ENCODE measurements at regions not wholly inside any gene's neighbourhood (a gene's known extent, or its start where the extent isn't known, plus 50 kb on each side); places are given as distances from the start of the nearest gene placed in this dataset.

DNA sequence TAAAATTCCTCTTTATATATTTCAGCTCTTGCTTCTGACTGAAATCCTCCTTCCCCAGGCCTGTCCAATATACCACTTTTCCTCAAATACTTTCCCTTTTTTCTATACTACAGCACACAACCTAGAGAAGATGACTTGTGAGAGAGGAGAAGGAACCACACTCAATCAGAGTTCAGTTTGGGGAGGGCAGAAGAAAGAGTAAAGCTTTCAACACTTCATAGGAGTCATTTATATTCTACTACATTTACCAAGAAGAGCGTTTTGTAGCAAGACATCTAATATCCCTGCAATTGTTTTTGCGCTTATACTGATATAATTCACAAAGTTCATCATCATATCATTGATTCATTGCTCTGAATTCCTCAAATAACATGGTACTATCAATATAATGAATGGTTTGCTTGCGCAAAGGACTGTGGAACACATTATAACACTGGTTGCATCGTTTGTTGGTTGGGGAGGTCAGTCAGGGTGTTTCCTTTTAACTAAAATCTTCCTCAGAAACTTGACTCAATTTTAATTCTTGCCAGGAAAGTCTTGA lies 792.5 kb upstream of the CELF2 start:
- Histone ChIP-seq H3K9me3 (ENCODE audit: control insufficient read depth in 2 of 2, insufficient read depth in 1 of 2, low read depth in 1 of 2, low read length in 1 of 2) (peaks cover 0 to 3% of the 10 kb centered on the region in 2 donors), H3K4me1 (ENCODE audit: control insufficient read depth in 3 of 3, insufficient read depth in 2 of 3, low read depth in 1 of 3, low read length in 2 of 3) (no peaks in the 10 kb centered on the region), H3K36me3 (ENCODE audit: control insufficient read depth in 3 of 3, insufficient read depth in 2 of 3, low read depth in 1 of 3, low read length in 3 of 3) (no peaks in the 10 kb centered on the region), H3K4me3 (ENCODE audit: low read depth in 1 of 3, low read length in 3 of 3) (no peak overlapping the region), H3K27me3 (ENCODE audit: control insufficient read depth in 3 of 3, insufficient read depth in 3 of 3, low read length in 3 of 3) (no peaks in the 10 kb centered on the region), H3K27ac (ENCODE audit: low read depth in 1 of 3, low read length in 2 of 3) (no peak overlapping the region)
- FAIRE-seq = no peak
- 52 to 58% (median 54%) methylated on average over 4 of the region's 4 CpGs for WGBS, 3 donors
- no peak for DNase-seq

DNA sequence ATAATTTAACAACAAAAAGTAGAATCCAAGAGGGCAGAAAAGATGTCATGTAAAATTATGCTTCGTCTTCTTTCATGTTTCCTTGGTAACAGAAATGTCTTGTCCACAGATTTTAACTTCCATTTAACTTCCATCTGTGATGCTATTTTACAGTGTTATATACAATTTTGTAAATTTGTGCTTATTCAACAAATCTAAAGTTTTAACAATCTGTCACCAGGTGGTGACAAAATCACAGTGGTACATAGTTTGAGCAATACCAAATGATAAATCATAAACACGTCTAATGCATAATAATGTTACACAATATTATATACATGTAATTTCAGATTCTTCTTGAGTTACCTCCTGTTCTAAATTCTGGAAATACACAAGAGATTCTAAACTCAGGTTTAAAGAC lies 784.4 kb upstream of the CELF2 start:
- WGBS, 3 donors = 45 to 57% (median 48%) methylated on average over 2 of the region's 2 CpGs

DNA sequence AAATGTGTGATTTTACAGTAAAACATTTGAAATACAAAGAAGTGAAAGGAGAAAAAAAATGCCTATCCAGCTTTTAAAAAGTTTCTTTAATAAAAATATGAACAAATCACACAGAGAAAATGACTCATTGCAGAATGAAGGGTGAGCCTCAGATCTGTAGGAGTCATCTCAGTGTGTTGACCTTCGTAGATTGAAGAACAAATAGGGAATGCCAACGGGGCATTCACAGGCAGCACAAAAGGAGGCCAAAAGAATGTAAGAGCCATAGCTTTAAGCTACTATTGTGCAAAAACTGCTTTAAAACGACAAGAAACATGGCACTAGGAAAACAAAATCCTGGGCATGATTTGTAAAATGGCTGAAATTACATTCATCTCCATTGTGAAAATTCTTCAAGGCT lies 782.7 kb upstream of the CELF2 start:
- DNase-seq (no peak), FAIRE-seq (no peak)
- WGBS, 3 donors = 51 to 65% (median 56%) methylated on average over 3 of the region's 3 CpGs

More for the DNA sequence above, 784.4 kb upstream of the CELF2 start:
- H3K27me3 ChIP-seq (ENCODE audit: control insufficient read depth in 3 of 3, insufficient read depth in 3 of 3, low read length in 3 of 3) = no peaks in the 10 kb centered on the region
- no peaks in the 10 kb centered on the region for H3K9me3 ChIP-seq (ENCODE audit: control insufficient read depth in 2 of 2, insufficient read depth in 1 of 2, low read depth in 1 of 2, low read length in 1 of 2)
- no peak for DNase-seq
- H3K4me3 ChIP-seq (ENCODE audit: low read depth in 1 of 3, low read length in 3 of 3) = no peak overlapping the region
- FAIRE-seq = no peak
- no peaks in the 10 kb centered on the region for H3K4me1 ChIP-seq (ENCODE audit: control insufficient read depth in 3 of 3, insufficient read depth in 2 of 3, low read depth in 1 of 3, low read length in 2 of 3)
- H3K27ac ChIP-seq (ENCODE audit: low read depth in 1 of 3, low read length in 2 of 3) = no peak overlapping the region
- no peaks in the 10 kb centered on the region for H3K36me3 ChIP-seq (ENCODE audit: control insufficient read depth in 3 of 3, insufficient read depth in 2 of 3, low read depth in 1 of 3, low read length in 3 of 3)

DNA sequence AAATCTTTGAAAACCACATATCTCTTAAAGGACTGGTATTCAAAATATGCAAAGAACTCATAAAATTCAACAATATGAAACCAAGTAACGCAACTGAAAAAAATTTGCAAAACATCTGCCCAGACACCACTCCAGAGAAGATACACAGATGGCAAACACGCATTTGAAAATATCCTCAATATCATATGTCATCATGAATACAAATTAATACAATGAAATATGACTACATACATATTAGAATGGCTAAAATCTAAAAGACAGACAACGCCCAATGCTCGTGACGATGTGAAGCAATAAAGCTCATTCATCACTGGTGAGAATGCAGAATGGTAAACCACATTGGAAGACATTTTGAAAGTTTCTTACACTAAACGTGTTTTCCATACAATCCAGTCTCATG lies 770.1 kb upstream of the CELF2 start:
- WGBS, 3 donors = 84 to 86% (median 84%) methylated on average over 6 of the region's 6 CpGs
- Histone ChIP-seq H3K9me3 (ENCODE audit: control insufficient read depth in 2 of 2, insufficient read depth in 1 of 2, low read depth in 1 of 2, low read length in 1 of 2) (no peaks in the 10 kb centered on the region), H3K27me3 (ENCODE audit: control insufficient read depth in 3 of 3, insufficient read depth in 3 of 3, low read length in 3 of 3) (no peaks in the 10 kb centered on the region), H3K36me3 (ENCODE audit: control insufficient read depth in 3 of 3, insufficient read depth in 2 of 3, low read depth in 1 of 3, low read length in 3 of 3) (no peaks in the 10 kb centered on the region), H3K4me1 (ENCODE audit: control insufficient read depth in 3 of 3, insufficient read depth in 2 of 3, low read depth in 1 of 3, low read length in 2 of 3) (no peaks in the 10 kb centered on the region), H3K27ac (ENCODE audit: low read depth in 1 of 3, low read length in 2 of 3) (no peak overlapping the region), H3K4me3 (ENCODE audit: low read depth in 1 of 3, low read length in 3 of 3) (no peak overlapping the region)
- no peak for FAIRE-seq
- no peak for DNase-seq

More for the DNA sequence above, 782.7 kb upstream of the CELF2 start:
- Histone ChIP-seq H3K27me3 (ENCODE audit: control insufficient read depth in 3 of 3, insufficient read depth in 3 of 3, low read length in 3 of 3) (no peaks in the 10 kb centered on the region), H3K9me3 (ENCODE audit: control insufficient read depth in 2 of 2, insufficient read depth in 1 of 2, low read depth in 1 of 2, low read length in 1 of 2) (no peaks in the 10 kb centered on the region), H3K4me3 (ENCODE audit: low read depth in 1 of 3, low read length in 3 of 3) (no peak overlapping the region), H3K27ac (ENCODE audit: low read depth in 1 of 3, low read length in 2 of 3) (no peak overlapping the region), H3K36me3 (ENCODE audit: control insufficient read depth in 3 of 3, insufficient read depth in 2 of 3, low read depth in 1 of 3, low read length in 3 of 3) (no peaks in the 10 kb centered on the region), H3K4me1 (ENCODE audit: control insufficient read depth in 3 of 3, insufficient read depth in 2 of 3, low read depth in 1 of 3, low read length in 2 of 3) (no peaks in the 10 kb centered on the region)

DNA sequence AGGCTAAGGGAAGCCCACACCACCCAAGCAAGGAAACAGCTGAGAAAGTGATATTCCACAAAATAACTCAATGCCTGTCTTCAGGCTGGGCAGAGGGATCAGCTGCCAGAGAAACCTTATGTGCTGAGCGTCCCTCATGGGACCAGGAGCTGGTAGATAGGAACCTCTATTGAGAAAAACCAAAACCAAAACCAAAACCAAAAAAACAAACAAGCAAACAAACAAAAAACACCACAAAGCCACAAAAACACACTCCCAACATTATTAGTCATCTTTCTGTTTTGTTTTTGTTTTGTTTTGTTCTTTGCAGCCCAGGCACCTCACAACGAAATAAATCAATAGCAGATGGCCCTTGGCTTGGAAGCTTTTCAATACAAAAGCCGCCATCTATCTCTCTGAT lies 760.8 kb upstream of the CELF2 start:
- Histone ChIP-seq H3K27me3 (ENCODE audit: control insufficient read depth in 3 of 3, insufficient read depth in 3 of 3, low read length in 3 of 3) (no peaks in the 10 kb centered on the region), H3K36me3 (ENCODE audit: control insufficient read depth in 3 of 3, insufficient read depth in 2 of 3, low read depth in 1 of 3, low read length in 3 of 3) (no peaks in the 10 kb centered on the region), H3K4me3 (ENCODE audit: low read depth in 1 of 3, low read length in 3 of 3) (no peak overlapping the region), H3K9me3 (ENCODE audit: control insufficient read depth in 2 of 2, insufficient read depth in 1 of 2, low read depth in 1 of 2, low read length in 1 of 2) (peaks cover 0 to 5% of the 10 kb centered on the region in 2 donors), H3K27ac (ENCODE audit: low read depth in 1 of 3, low read length in 2 of 3) (no peak overlapping the region), H3K4me1 (ENCODE audit: control insufficient read depth in 3 of 3, insufficient read depth in 2 of 3, low read depth in 1 of 3, low read length in 2 of 3) (no peaks in the 10 kb centered on the region)
- FAIRE-seq = no peak
- 56 to 70% (median 70%) methylated on average over 3 of the region's 3 CpGs for WGBS, 3 donors
- no peak for DNase-seq

DNA sequence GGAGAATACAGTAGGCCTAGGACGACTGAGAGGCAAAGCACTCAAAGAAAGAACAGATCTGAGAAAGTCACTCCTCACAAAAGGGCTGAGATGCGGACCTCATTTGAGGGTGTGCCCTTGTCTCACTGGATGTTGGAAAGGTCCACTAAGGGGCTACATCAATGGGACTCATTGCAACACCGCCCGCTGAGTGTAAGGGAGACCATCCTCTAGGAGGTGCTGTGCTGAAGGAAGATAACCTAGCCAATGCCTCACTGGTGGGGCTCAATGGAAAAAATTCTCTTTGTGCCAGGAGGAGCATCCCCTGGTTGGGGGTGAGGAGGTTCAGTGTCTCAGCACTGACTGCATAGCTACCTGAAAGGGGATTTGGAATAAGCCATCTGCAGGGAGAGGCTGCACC lies 758.7 kb upstream of the CELF2 start:
- DNase-seq = no peak
- 91 to 95% (median 91%) methylated on average over 4 of the region's 4 CpGs for WGBS, 3 donors
- no peak for FAIRE-seq
- Histone ChIP-seq H3K4me3 (ENCODE audit: low read depth in 1 of 3, low read length in 3 of 3) (no peak overlapping the region), H3K27ac (ENCODE audit: low read depth in 1 of 3, low read length in 2 of 3) (no peak overlapping the region), H3K9me3 (ENCODE audit: control insufficient read depth in 2 of 2, insufficient read depth in 1 of 2, low read depth in 1 of 2, low read length in 1 of 2) (peaks cover 0 to 5% of the 10 kb centered on the region in 2 donors), H3K4me1 (ENCODE audit: control insufficient read depth in 3 of 3, insufficient read depth in 2 of 3, low read depth in 1 of 3, low read length in 2 of 3) (no peaks in the 10 kb centered on the region), H3K36me3 (ENCODE audit: control insufficient read depth in 3 of 3, insufficient read depth in 2 of 3, low read depth in 1 of 3, low read length in 3 of 3) (no peaks in the 10 kb centered on the region), H3K27me3 (ENCODE audit: control insufficient read depth in 3 of 3, insufficient read depth in 3 of 3, low read length in 3 of 3) (no peaks in the 10 kb centered on the region)

DNA sequence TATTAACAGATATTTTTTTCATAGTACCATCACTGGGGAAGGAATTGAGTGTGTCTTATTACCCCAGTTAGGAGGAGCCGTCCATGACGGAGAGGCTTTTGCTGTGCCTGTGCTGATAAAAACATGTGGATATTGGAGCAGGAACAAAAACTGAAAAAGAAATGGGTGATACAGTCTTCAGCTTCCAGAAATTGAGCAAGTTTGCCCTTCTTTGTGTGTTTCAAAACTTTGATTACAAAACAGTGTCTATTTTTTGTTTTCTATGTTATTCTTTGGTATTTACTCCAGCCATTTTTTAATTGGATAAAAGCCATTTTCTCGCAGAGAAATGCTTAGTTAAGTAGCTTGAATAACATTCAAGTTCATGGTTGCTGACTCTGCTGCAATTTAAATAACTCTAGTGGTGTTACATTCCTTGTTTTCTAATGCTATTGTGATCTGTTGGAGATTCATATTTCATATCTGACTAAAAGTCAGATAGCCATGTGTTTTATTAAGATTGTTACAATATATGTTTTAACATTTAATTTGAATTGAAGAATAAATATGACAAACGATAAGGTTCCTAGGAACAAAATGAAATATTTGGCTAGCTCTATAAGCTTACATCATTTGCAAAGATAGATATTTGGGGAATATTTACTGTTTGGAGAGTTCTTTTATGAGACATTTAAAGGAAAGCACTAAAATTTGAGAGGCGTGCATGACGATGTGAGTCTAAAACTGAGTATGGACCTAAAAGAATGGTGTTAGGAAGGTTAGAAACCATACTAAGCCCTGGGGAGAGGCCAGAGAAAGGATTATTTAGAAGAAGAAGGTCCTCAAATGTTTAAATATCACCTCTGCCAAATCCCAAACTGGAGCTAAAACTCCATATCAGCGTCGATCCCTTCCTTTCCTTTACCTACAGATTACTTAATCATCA lies 747.3 kb upstream of the CELF2 start:
- no peaks in the 10 kb centered on the region for H3K4me1 ChIP-seq (ENCODE audit: control insufficient read depth in 3 of 3, insufficient read depth in 2 of 3, low read depth in 1 of 3, low read length in 2 of 3)
- FAIRE-seq (no peak), DNase-seq (no peak)
- H3K4me3 ChIP-seq (ENCODE audit: low read depth in 1 of 3, low read length in 3 of 3) = no peak overlapping the region
- no peak overlapping the region for H3K27ac ChIP-seq (ENCODE audit: low read depth in 1 of 3, low read length in 2 of 3)
- no peaks in the 10 kb centered on the region for H3K9me3 ChIP-seq (ENCODE audit: control insufficient read depth in 2 of 2, insufficient read depth in 1 of 2, low read depth in 1 of 2, low read length in 1 of 2)
- WGBS, 3 donors = 60 to 87% (median 81%) methylated on average over 8 of the region's 8 CpGs
- H3K27me3 ChIP-seq (ENCODE audit: control insufficient read depth in 3 of 3, insufficient read depth in 3 of 3, low read length in 3 of 3) = no peaks in the 10 kb centered on the region
- no peaks in the 10 kb centered on the region for H3K36me3 ChIP-seq (ENCODE audit: control insufficient read depth in 3 of 3, insufficient read depth in 2 of 3, low read depth in 1 of 3, low read length in 3 of 3)

DNA sequence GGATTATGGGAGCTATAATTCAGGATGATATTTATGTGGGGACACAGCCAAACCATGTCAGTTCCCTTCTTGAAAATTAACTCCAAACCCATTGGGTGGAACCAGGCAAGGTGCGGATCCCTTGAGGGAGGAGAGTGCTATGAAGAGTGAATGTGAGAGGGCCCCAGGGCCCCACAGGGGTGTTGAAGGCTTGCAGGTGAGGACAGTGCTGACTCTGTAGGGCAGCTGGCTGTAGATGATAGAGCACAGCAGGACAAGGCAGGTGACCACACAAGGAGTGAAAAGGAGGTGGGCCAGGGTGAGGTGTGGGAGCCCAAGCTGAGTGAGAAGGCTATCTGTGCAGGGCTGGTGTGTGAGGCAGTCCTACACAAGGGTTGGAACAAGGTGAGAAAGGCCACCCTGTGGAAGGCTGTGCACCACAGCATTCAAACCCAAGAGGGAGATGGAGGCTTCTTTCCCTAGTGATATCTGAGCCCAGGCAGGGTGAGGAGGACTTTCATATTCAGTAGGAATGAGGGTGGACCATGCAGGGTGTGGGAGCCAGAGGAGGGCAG lies 746.0 kb upstream of the CELF2 start:
- DNase-seq (no peak), FAIRE-seq (no peak)
- Histone ChIP-seq H3K9me3 (ENCODE audit: control insufficient read depth in 2 of 2, insufficient read depth in 1 of 2, low read depth in 1 of 2, low read length in 1 of 2) (no peaks in the 10 kb centered on the region), H3K4me3 (ENCODE audit: low read depth in 1 of 3, low read length in 3 of 3) (no peak overlapping the region), H3K27me3 (ENCODE audit: control insufficient read depth in 3 of 3, insufficient read depth in 3 of 3, low read length in 3 of 3) (no peaks in the 10 kb centered on the region), H3K27ac (ENCODE audit: low read depth in 1 of 3, low read length in 2 of 3) (no peak overlapping the region), H3K36me3 (ENCODE audit: control insufficient read depth in 3 of 3, insufficient read depth in 2 of 3, low read depth in 1 of 3, low read length in 3 of 3) (no peaks in the 10 kb centered on the region), H3K4me1 (ENCODE audit: control insufficient read depth in 3 of 3, insufficient read depth in 2 of 3, low read depth in 1 of 3, low read length in 2 of 3) (no peaks in the 10 kb centered on the region)
- WGBS, 3 donors = 90 to 100% (median 92%) methylated on average over 1 of the region's 1 CpG

Data from small intestine (tissue), 7 donors.